ENCODE measurements at regions not wholly inside any gene's neighbourhood (a gene's known extent, or its start where the extent isn't known, plus 50 kb on each side); places are given as distances from the start of the nearest gene placed in this dataset.

DNA sequence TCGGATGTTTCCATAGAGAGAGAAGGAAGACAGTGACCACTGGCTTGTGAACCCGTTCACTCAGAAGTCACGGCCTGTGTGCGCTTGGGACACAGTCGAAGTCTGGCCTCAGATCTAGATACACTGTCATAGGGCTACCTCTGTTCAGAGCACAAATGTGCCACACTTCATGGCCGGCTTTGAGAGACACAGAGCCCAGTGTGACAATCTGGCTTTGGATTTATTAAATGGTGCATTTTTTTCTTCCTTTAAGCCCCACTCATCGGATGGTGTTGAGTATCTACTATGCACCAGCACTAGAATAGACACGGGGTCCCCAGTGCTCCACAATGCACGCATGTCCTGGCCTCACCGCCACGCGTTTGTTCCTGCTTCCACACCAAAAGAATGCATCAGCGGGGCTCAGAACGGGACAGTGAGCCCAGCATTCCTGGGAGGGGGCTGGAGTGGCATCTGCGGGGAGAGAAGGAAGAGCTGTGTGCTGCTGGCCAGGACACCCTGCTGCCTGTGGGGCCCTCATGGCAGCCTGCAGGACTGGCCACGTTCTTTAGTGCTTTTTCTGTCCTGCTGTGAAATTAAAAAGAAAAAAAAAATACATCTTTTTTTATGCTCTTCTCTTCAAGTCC, 738.9 kb upstream of the SALL3 start:
- no peak for ATAC-seq
- TF ChIP-seq TSHZ2 (CRISPR knock-in tag; IDR thresholded peaks at IDR 0.05) = no peak
- TF ChIP-seq ZNF565 (CRISPR knock-in tag; conservative IDR thresholded peaks at IDR 0.05; ENCODE audit: low read depth) = no peak
- TF ChIP-seq, protein P1, sequence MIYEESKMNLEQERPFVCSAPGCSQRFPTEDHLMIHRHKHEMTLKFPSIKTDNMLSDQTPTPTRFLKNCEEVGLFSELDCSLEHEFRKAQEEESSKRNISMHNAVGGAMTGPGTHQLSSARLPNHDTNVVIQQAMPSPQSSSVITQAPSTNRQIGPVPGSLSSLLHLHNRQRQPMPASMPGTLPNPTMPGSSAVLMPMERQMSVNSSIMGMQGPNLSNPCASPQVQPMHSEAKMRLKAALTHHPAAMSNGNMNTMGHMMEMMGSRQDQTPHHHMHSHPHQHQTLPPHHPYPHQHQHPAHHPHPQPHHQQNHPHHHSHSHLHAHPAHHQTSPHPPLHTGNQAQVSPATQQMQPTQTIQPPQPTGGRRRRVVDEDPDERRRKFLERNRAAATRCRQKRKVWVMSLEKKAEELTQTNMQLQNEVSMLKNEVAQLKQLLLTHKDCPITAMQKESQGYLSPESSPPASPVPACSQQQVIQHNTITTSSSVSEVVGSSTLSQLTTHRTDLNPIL (CRISPR knock-in tag; IDR thresholded peaks at IDR 0.05; ENCODE audit: low read depth) = no peak
- TF ChIP-seq ISL1 (CRISPR knock-in tag; IDR thresholded peaks at IDR 0.05) = no peak
- TF ChIP-seq, protein P2, sequence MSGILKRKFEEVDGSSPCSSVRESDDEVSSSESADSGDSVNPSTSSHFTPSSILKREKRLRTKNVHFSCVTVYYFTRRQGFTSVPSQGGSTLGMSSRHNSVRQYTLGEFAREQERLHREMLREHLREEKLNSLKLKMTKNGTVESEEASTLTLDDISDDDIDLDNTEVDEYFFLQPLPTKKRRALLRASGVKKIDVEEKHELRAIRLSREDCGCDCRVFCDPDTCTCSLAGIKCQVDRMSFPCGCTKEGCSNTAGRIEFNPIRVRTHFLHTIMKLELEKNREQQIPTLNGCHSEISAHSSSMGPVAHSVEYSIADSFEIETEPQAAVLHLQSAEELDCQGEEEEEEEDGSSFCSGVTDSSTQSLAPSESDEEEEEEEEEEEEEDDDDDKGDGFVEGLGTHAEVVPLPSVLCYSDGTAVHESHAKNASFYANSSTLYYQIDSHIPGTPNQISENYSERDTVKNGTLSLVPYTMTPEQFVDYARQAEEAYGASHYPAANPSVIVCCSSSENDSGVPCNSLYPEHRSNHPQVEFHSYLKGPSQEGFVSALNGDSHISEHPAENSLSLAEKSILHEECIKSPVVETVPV (CRISPR knock-in tag; IDR thresholded peaks at IDR 0.05) = no peak
- no peak for TF ChIP-seq ZFP3 (CRISPR knock-in tag; IDR thresholded peaks at IDR 0.05)
- TF ChIP-seq BACH2 (CRISPR knock-in tag; IDR thresholded peaks at IDR 0.05; ENCODE audit: borderline replicate concordance) = no peak
- no peak for TF ChIP-seq ZNF8 (CRISPR knock-in tag; IDR thresholded peaks at IDR 0.05)
- no peak for TF ChIP-seq ZC3H10 (CRISPR knock-in tag; IDR thresholded peaks at IDR 0.05)
- TF ChIP-seq CSDC2 (CRISPR knock-in tag; IDR thresholded peaks at IDR 0.05) = no peak
- TF ChIP-seq OSR1 (CRISPR knock-in tag; IDR thresholded peaks at IDR 0.05) = no peak
- TF ChIP-seq, protein P3, sequence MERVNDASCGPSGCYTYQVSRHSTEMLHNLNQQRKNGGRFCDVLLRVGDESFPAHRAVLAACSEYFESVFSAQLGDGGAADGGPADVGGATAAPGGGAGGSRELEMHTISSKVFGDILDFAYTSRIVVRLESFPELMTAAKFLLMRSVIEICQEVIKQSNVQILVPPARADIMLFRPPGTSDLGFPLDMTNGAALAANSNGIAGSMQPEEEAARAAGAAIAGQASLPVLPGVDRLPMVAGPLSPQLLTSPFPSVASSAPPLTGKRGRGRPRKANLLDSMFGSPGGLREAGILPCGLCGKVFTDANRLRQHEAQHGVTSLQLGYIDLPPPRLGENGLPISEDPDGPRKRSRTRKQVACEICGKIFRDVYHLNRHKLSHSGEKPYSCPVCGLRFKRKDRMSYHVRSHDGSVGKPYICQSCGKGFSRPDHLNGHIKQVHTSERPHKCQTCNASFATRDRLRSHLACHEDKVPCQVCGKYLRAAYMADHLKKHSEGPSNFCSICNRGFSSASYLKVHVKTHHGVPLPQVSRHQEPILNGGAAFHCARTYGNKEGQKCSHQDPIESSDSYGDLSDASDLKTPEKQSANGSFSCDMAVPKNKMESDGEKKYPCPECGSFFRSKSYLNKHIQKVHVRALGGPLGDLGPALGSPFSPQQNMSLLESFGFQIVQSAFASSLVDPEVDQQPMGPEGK (CRISPR knock-in tag; IDR thresholded peaks at IDR 0.05; ENCODE audit: borderline replicate concordance) = no peak
- TF ChIP-seq, protein P4, sequence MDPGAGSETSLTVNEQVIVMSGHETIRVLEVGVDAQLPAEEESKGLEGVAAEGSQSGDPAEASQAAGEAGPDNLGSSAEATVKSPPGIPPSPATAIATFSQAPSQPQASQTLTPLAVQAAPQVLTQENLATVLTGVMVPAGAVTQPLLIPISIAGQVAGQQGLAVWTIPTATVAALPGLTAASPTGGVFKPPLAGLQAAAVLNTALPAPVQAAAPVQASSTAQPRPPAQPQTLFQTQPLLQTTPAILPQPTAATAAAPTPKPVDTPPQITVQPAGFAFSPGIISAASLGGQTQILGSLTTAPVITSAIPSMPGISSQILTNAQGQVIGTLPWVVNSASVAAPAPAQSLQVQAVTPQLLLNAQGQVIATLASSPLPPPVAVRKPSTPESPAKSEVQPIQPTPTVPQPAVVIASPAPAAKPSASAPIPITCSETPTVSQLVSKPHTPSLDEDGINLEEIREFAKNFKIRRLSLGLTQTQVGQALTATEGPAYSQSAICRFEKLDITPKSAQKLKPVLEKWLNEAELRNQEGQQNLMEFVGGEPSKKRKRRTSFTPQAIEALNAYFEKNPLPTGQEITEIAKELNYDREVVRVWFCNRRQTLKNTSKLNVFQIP (CRISPR knock-in tag; IDR thresholded peaks at IDR 0.05; ENCODE audit: borderline replicate concordance, low read depth) = no peak
- no peak for TF ChIP-seq TCF4 (CRISPR knock-in tag; IDR thresholded peaks at IDR 0.05; ENCODE audit: borderline replicate concordance)
- TF ChIP-seq PPARA (CRISPR knock-in tag; IDR thresholded peaks at IDR 0.05; ENCODE audit: borderline replicate concordance) = no peak

DNA sequence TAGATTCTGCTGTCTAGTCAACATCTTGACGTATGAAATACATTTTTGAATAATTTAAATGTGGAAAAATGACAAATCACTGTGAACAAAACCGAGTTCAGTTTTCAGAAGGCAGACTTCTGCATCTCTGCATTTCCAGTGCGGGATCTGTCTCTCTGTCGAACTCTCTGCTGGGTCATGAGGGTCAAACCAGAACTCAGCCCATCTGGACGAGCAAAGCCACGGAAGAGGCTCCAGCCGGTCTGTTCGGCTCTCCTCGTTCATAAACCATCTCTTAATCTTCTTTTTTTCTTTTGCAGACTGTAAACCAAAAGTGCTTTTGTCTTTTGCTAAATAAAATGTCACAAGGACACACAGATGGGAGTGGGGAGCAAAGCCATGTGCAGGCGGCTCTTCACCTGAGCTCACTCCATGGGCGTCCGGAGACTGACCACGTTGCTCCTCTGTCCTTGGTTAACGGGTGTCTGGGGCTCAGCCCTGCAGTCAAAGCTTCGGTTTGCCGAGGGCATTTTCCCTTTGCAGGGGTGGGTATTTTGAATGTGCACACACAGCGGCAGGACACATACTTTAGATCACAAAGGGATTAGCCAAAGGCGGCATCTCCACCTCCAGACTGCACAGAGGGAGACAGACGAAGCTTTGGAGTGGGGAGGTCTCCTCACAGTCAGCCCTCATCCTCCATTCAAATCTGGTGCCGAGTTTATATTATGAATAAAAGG, 737.9 kb upstream of the SALL3 start:
- ATAC-seq = no peak
- TF ChIP-seq CSDC2 (CRISPR knock-in tag; IDR thresholded peaks at IDR 0.05) = no peak
- TF ChIP-seq TCF4 (CRISPR knock-in tag; IDR thresholded peaks at IDR 0.05; ENCODE audit: borderline replicate concordance) = no peak
- TF ChIP-seq, protein P2 (CRISPR knock-in tag; IDR thresholded peaks at IDR 0.05) = no peak
- TF ChIP-seq, protein P3 (CRISPR knock-in tag; IDR thresholded peaks at IDR 0.05; ENCODE audit: borderline replicate concordance) = no peak
- no peak for TF ChIP-seq ZNF70 (CRISPR knock-in tag; IDR thresholded peaks at IDR 0.05)
- no peak for TF ChIP-seq ZFP3 (CRISPR knock-in tag; IDR thresholded peaks at IDR 0.05)
- TF ChIP-seq ESRRG (CRISPR knock-in tag; IDR thresholded peaks at IDR 0.05) = no peak
- TF ChIP-seq ZNF565 (CRISPR knock-in tag; conservative IDR thresholded peaks at IDR 0.05; ENCODE audit: low read depth) = no peak
- no peak for TF ChIP-seq SNAI2 (CRISPR knock-in tag; IDR thresholded peaks at IDR 0.05)
- TF ChIP-seq TOX (CRISPR knock-in tag; IDR thresholded peaks at IDR 0.05; ENCODE audit: borderline replicate concordance) = no peak
